Activated CD8-positive, alpha-beta memory T cell treated with anti-CD3 and anti-CD28 coated beads for 48 hours (primary cell): ENCODE measurements at regions not wholly inside any gene's neighbourhood (a gene's known extent, or its start where the extent isn't known, plus 50 kb on each side); places are given as distances from the start of the nearest gene placed in this dataset.

Experiments used
- DNase-seq, 3 experiments: peaks; one replicate each; pipeline ENCODE4 v3.0.0-alpha.2; 2020; ENCODE audit warnings: low read depth in 2 of 3, low spot score in 2 of 3

DNA sequence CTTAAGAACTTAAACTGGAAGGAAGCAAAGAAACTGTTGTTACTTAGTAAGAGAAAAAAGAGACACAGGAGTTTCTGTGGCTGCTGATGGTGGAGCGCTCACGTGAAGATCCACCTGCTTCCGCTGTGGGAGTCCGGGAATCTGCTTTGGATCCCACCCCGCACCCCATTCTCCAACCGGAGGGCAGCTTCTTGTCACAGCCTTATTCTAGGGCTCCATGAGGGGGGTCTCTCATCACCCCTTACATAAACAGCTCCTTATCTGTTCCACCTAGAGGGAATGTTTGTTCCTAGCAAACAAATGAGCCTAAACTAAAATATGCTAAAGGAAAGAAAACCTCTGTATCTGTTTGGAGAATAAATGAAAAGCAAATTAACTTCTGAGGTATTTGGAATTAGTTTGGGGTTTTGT is 280.5 kb downstream of the QKI start:
- no peak for DNase-seq

DNA sequence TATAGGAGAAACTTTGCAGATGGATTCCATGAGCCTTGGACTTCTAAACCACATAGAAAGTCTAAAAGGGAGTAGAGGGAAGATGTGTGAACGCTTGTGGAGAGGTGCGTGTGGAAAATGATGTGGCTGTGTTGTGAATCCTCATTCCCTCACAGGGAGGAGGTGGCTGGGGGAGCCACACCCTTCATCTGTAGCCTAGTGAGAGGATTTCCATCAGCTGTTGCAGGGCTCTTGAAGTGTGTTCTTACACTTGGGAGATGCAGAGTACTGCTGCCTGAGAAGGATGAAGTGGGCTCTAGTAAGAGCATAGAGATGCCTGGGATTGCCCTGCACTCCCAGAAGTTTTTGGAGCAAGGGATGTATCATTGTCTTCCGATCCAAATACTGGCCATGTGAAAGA is 279.6 kb downstream of the QKI start:
- no peak for DNase-seq

DNA sequence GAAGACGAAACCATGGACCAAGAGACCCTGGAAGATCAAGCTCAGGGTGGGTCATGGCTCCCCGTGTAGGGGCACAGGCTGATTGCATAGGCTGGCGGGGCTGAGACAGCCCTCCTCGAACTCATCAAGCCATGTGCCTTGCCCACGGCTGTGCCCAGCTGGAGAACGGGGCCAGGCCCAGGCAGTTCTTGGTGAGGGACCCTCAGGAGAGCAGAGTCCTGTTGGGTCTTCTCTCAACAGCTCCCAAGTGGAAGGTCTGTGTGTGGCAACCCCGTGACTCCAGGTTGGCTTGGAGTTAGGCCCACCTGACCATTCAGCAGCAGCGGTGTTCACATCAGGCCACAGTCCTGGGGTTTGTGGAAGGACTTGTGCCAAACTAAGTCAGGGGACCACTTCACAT is 276.5 kb downstream of the QKI start:
- DNase-seq: no peak

GRCh38 chr6:163688739-163689362 is 274.3 kb downstream of the QKI start:
- no peak for DNase-seq

DNA sequence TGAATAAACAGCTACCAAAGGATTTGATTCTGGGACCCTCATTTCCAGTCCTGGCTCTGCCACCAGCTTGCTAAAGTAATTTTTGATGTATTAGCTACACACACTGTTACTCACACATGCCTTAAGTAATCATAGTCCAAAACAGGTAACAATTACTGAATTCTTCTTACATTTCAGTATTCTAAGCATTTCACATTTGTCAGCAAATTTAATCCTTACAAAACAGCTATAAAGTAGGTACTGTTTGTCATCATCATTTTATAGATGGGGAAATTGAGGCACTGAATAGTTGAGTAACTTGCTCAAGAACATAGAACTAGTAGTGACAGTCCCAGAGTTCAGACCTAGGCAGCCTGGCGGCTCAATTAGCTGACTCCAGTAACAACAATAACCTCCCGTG is 272.6 kb downstream of the QKI start:
- DNase-seq: no peak

- no peak for DNase-seq
Observed at GRCh38 chr6:163686301-163686700, 271.8 kb downstream of the QKI start.

- no peak for DNase-seq
Observed at GRCh38 chr6:163683105-163683622, 268.6 kb downstream of the QKI start.

GRCh38 chr6:163679753-163680152 is 265.2 kb downstream of the QKI start:
- no peak for DNase-seq

DNA sequence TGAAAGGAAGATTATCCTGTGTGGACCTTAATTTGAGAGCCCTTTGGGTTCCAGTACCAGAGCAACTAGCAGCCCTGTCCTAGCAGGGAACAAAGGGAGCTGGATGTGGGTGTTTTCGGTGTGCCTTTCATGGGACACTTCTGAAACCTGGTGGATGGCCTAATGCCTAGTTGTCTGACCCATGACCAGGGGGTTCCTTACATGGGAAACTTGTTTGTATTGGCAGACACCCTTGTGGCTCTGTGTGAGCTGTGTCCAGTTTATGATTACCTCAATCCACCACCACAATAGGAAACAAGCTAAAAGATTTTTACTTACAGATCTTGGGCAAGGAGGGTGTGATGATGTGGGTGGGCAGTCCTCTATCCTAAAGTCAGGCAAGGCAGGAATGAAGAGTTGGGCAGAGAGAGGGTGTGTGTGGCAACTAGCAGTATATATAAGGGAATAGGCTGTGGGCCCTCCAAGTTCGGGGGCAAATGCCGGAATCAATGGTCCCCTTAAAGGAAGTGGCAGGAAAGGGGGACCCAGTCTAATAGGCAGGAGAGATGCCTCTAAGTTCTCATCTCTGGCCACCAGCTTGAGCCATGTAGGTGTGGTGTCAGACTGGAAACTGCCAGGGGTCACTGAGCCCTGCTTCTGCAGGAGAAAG is 264.6 kb downstream of the QKI start:
- DNase-seq: no peak

GRCh38 chr6:163675611-163676010 is 261.1 kb downstream of the QKI start:
- no peak for DNase-seq

DNA sequence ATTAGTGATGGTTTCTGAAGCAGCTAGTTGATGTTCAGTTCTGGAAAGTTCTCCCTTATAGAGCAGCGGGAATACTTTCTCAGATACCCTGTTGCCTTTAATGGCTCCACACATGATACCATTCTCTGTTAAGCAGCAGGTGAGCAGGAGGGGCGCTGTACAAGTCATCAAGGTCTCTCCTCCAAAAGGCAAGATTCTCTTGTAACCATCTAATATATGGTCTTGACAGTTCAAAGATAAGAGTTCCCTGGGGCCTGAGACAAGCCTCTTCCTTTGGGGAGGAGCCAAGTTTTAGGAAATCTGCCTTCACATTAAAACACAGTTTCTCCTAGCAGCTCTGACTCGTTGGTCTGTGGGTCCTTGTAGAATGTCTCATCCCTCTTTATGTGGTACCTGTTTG is 258.2 kb downstream of the QKI start:
- DNase-seq: no peak

- DNase-seq: no peak
Observed at GRCh38 chr6:163671791-163672190, 257.3 kb downstream of the QKI start.

DNA sequence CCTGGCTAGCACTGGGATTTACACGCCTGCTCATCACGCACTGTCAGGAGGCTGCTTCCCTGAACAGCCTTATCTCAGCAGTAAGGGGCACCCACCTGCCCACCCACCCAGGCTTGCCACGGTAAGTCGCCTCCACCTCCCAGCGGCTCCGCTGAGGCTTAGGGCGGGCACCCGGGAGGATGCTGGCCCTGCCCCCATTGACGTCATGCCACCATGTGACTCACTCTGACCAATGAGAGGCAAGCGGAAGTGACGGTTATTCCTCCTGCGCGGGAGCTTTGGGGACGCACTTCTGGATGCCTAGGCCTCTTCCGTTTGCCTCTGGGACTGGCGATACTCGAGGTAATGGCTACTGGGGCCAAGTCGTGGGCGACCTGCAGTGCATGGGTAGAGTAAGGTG is 256.8 kb downstream of the QKI start:
- DNase-seq: no peak

GRCh38 chr6:163670336-163670735 is 255.8 kb downstream of the QKI start:
- no peak for DNase-seq

GRCh38 chr6:163668061-163668426 is 253.5 kb downstream of the QKI start:
- DNase-seq: no peak

GRCh38 chr6:163667372-163668060 is 253.0 kb downstream of the QKI start:
- DNase-seq: no peak

- DNase-seq: no peak
Observed at GRCh38 chr6:163665464-163665863, 250.9 kb downstream of the QKI start.

DNA sequence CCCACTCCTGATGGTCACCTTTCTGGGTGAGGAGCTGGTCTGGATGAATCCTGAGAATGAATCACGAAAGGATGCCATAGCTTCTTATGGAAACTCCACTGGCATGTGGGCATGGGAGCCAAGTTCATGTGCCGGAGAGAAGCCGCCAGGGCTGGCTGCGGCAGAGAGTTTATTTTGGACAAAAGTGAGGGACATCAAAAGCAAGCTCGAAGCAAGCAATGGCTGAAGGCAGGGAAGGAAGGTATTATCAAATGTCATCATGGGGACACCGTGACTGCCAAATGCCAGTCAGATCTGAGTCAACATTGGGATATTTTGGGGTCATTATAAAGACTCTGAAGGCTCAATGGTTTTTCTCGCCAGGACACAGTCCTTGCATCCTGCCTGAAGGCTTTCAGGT is 249.1 kb downstream of the QKI start:
- no peak for DNase-seq

DNA sequence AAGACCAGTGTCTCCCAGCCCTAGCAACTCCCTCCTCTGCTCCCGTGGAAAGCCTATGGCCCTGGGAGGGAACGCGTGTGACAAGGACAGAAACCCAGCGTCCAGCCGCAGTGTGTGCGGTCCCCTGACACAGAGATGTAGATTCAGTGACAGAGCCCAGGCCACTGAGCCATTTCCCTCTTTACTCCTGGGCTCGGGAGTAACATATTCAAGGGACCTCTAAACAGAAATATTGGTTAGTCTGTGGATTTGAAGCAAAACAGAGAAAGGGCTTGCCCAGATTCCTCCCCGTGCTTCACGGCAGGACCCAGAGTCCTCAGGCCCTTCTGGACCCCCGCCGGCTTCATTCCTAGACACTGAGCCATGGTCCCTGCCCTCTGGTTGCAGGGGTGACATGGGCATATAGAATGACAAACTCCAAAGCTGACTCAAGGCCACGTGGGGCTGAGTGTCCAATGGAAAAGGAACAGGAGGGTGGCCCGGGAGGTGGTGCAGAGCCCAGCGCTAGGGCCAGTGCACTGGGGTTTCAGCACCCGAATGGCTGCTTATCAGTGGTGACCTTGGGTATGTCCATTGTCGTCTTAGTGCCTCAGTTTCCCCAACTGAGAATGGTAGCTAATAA is 248.2 kb downstream of the QKI start:
- DNase-seq: no peak

DNA sequence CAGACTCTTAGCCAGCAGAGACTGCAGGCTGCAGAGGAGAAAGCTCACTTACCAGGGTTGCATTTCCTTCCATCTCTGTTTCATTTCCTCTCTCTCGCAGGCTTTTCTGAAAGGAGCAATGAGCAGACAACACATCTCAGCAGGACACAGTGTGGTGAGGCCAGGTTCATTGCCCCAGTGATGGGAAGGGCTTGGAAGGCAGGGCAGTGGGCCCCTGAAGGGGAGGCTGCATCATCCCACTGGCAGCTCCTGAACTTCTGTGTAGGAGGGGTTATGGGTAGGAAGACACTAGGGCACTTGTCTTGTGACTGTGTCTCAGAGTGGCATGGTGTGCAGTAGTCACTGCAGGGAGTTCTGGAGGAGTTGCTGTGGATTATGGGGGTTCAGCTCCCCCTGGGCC is 246.8 kb downstream of the QKI start:
- no peak for DNase-seq

- no peak for DNase-seq
Observed at GRCh38 chr6:163659803-163660202, 245.3 kb downstream of the QKI start.
